H9 (cell line): ENCODE measurements at regions not wholly inside any gene's neighbourhood (a gene's known extent, or its start where the extent isn't known, plus 50 kb on each side); places are given as distances from the start of the nearest gene placed in this dataset.
A peak's percentile ranks its signal among the peaks of the same experiment; 100 is the strongest.

Experiments used
- DNase-seq: peaks from one replicate; pipeline ENCODE4 v3.0.0-alpha.2; 2017
- H2AFZ ChIP-seq: one replicate; pipeline ENCODE4 v1.6.1; 2013; ENCODE audit warnings: mild to moderate bottlenecking, low read length, control low read depth, moderate library complexity
- H2AK5ac ChIP-seq: 2 replicates; pipeline ENCODE4 v1.6.1; 2013; ENCODE audit warnings: low read length, control low read depth, mixed read lengths; ENCODE audit not compliant: insufficient read length
- H2BK120ac ChIP-seq: one replicate; pipeline ENCODE4 v1.6.1; 2013; ENCODE audit warnings: low read depth, mild to moderate bottlenecking, low read length, control low read depth, inconsistent platforms; ENCODE audit not compliant: poor library complexity, severe bottlenecking
- H2BK12ac ChIP-seq: 2 replicates; pipeline ENCODE4 v1.6.1; 2013; ENCODE audit warnings: low read length, control low read depth, mixed read lengths, low read depth; ENCODE audit not compliant: insufficient read length
- H2BK15ac ChIP-seq: 2 replicates; pipeline ENCODE4 v1.6.1; 2013; ENCODE audit warnings: low read depth, low read length, control low read depth
- H2BK20ac ChIP-seq: one replicate; pipeline ENCODE4 v1.6.1; 2013; ENCODE audit warnings: low read depth, mild to moderate bottlenecking, low read length, control low read depth, inconsistent platforms; ENCODE audit not compliant: poor library complexity, severe bottlenecking
- H2BK5ac ChIP-seq: 2 replicates; pipeline ENCODE4 v1.6.1; 2013; ENCODE audit warnings: low read length, control low read depth, mixed read lengths; ENCODE audit not compliant: insufficient read length
- H3K14ac ChIP-seq: 2 replicates; pipeline ENCODE4 v1.6.1; 2013; ENCODE audit warnings: low read length, control low read depth; ENCODE audit not compliant: insufficient read depth
- H3K18ac ChIP-seq: 2 replicates; pipeline ENCODE4 v1.6.1; 2013; ENCODE audit warnings: low read depth, mild to moderate bottlenecking, mixed read lengths, low read length, control low read depth; ENCODE audit not compliant: insufficient read length
- H3K23ac ChIP-seq: 2 replicates; pipeline ENCODE4 v1.6.1; 2013; ENCODE audit warnings: low read length, control low read depth, mixed read lengths, low read depth; ENCODE audit not compliant: insufficient read length
- H3K23me2 ChIP-seq: 2 replicates; pipeline ENCODE4 v1.6.1; 2013; ENCODE audit warnings: low read depth, mild to moderate bottlenecking, mixed read lengths, low read length, control low read depth; ENCODE audit not compliant: insufficient read length, poor library complexity, severe bottlenecking
- H3K27ac ChIP-seq: 2 replicates; pipeline ENCODE4 v1.5.1; 2013; ENCODE audit warnings: low read length, control low read depth, mixed read lengths, low read depth; ENCODE audit not compliant: insufficient read length
- H3K27me3 ChIP-seq: 2 replicates; pipeline ENCODE4 v1.6.1; 2013; ENCODE audit warnings: low read length, control low read depth, inconsistent platforms; ENCODE audit not compliant: insufficient read depth
- H3K4ac ChIP-seq: 2 replicates; pipeline ENCODE4 v1.6.1; 2013; ENCODE audit warnings: low read depth, mild to moderate bottlenecking, control low read depth, inconsistent platforms, low read length, moderate library complexity
- H3K4me1 ChIP-seq: 2 replicates; pipeline ENCODE4 v1.6.1; 2013; ENCODE audit warnings: low read length, control low read depth, inconsistent platforms; ENCODE audit not compliant: insufficient read depth
- H3K4me2 ChIP-seq: 2 replicates; pipeline ENCODE4 v1.6.1; 2013; ENCODE audit warnings: low read length, control low read depth, mixed read lengths; ENCODE audit not compliant: insufficient read length, insufficient read depth
- H3K56ac ChIP-seq: 2 replicates; pipeline ENCODE4 v1.6.1; 2013; ENCODE audit warnings: low read depth, mild to moderate bottlenecking, mixed read lengths, low read length, control low read depth; ENCODE audit not compliant: insufficient read length
- H3K79me1 ChIP-seq: 2 replicates; pipeline ENCODE4 v1.6.1; 2013; ENCODE audit warnings: low read depth, mild to moderate bottlenecking, moderate library complexity, low read length, control low read depth, inconsistent platforms; ENCODE audit not compliant: insufficient read depth, poor library complexity, severe bottlenecking
- H3K79me2 ChIP-seq: 2 replicates; pipeline ENCODE4 v1.6.1; 2013; ENCODE audit warnings: low read length, control low read depth, inconsistent platforms; ENCODE audit not compliant: insufficient read depth
- H3K9ac ChIP-seq: 2 replicates; pipeline ENCODE4 v1.6.1; 2013; ENCODE audit warnings: low read length, control low read depth, mixed read lengths; ENCODE audit not compliant: insufficient read length; ENCODE audit errors: extremely low read depth
- H3K9me3 ChIP-seq: one replicate; pipeline ENCODE4 v1.6.1; 2013; ENCODE audit warnings: low read depth, low read length, inconsistent platforms; ENCODE audit not compliant: control insufficient read depth
- H3T11ph ChIP-seq: one replicate; pipeline ENCODE4 v1.6.1; 2013; ENCODE audit warnings: mild to moderate bottlenecking, low read length, control low read depth, inconsistent platforms
- H4K20me1 ChIP-seq: one replicate; pipeline ENCODE4 v1.6.1; 2013; ENCODE audit not compliant: control insufficient read depth, insufficient read length, insufficient read depth
- H4K5ac ChIP-seq: 2 replicates; pipeline ENCODE4 v1.6.1; 2013; ENCODE audit warnings: low read depth, mild to moderate bottlenecking, mixed read lengths, low read length, control low read depth; ENCODE audit not compliant: insufficient read length
- H4K8ac ChIP-seq: replicated peaks from 2 replicates; pipeline ENCODE4 v1.6.1; 2013; ENCODE audit warnings: low read length, control low read depth, mixed read lengths, low read depth; ENCODE audit not compliant: insufficient read length
- H4K91ac ChIP-seq: 2 replicates; pipeline ENCODE4 v1.6.1; 2013; ENCODE audit warnings: low read depth, mild to moderate bottlenecking, moderate library complexity, mixed read lengths, low read length, control low read depth; ENCODE audit not compliant: insufficient read length
- H3K27ac Mint-ChIP-seq, 3 experiments: 2 replicates in 2 of 3; 3 replicates in 1 of 3; pipeline ENCODE4 v1.8.0; 2020 to 2021; ENCODE audit warnings: mixed read lengths in 3 of 3, mild to moderate bottlenecking in 1 of 3, moderate library complexity in 1 of 3
- H3K27me3 Mint-ChIP-seq: 2 replicates; pipeline ENCODE4 v1.8.0; 2021; ENCODE audit warnings: low read depth, mild to moderate bottlenecking, moderate library complexity, mixed read lengths
- H3K36me3 Mint-ChIP-seq, 3 experiments: 2 replicates in 2 of 3; 3 replicates in 1 of 3; pipeline ENCODE4 v1.8.0; 2020 to 2021; ENCODE audit warnings: low read depth in 3 of 3, mixed read lengths in 3 of 3; ENCODE audit not compliant: insufficient read depth in 1 of 3
- H3K4me1 Mint-ChIP-seq, 2 experiments: 2 replicates each; pipeline ENCODE4 v1.8.0; 2020; ENCODE audit warnings: mixed read lengths in 2 of 2
- H3K4me3 Mint-ChIP-seq, 2 experiments: 2 replicates in 1 of 2; 3 replicates in 1 of 2; pipeline ENCODE4 v1.8.0; 2020 to 2021; ENCODE audit warnings: mild to moderate bottlenecking in 2 of 2, mixed read lengths in 2 of 2, moderate library complexity in 1 of 2
- H3K9me3 Mint-ChIP-seq, 2 experiments: 2 replicates in 1 of 2; 3 replicates in 1 of 2; pipeline ENCODE4 v1.8.0; 2020; ENCODE audit warnings: mild to moderate bottlenecking in 2 of 2, mixed read lengths in 2 of 2, moderate library complexity in 1 of 2
- CTCF ChIP-seq: fragments of 200-600 bp; sonication (generic); conservative IDR thresholded peaks from 3 replicates; pipeline ENCODE4 v1.8.0; 2021; ENCODE audit warnings: antibody characterized with exemption, mild to moderate bottlenecking
- WGBS: extraction: QIAGEN DNeasy Blood & Tissue Kit; methylation state at CpG from one replicate; pipeline ENCODE4 v1.1.7; 2013; ENCODE audit warnings: missing lambda C conversion rate, low lambda C conversion rate, mixed read lengths; ENCODE audit not compliant: insufficient read length; ENCODE audit errors: extremely low coverage; 5-methylcytosine and 5-hydroxymethylcytosine counted together

GRCh38 chr1:4530166-4530785 is 124.1 kb upstream of the AJAP1 start:
- no peaks in the 10 kb centered on the region for H3K36me3 Mint-ChIP-seq
- peaks cover 5 to 7% of the 10 kb centered on the region in 2 experiments; a peak in 4 of 5 replicates for H3K9me3 Mint-ChIP-seq
- Histone ChIP-seq H2AFZ (no peak overlapping the region), H4K91ac (no peak overlapping the region), H3K14ac (no peak overlapping the region), H4K5ac (no peak overlapping the region), H2BK20ac (no peak overlapping the region), H3K9me3 (no peaks in the 10 kb centered on the region), H3K23me2 (no peaks in the 10 kb centered on the region), H4K20me1 (peaks cover 3% of the 10 kb centered on the region), H3K79me1 (no peaks in the 10 kb centered on the region), H3T11ph (no peak overlapping the region), H3K4me2 (no peak overlapping the region), H3K56ac (no peak overlapping the region), H4K8ac (no peak overlapping the region), H3K18ac (no peak overlapping the region), H3K4me1 (no peaks in the 10 kb centered on the region), H2BK120ac (no peak overlapping the region), H2AK5ac (no peak overlapping the region), H3K9ac (no peak overlapping the region), H2BK12ac (no peak overlapping the region), H2BK5ac (no peak overlapping the region), H3K27ac (no peak overlapping the region), H3K27me3 (no peaks in the 10 kb centered on the region), H3K4ac (no peak overlapping the region), H3K23ac (no peak overlapping the region), H3K79me2 (no peaks in the 10 kb centered on the region), H2BK15ac (no peak overlapping the region)
- peaks cover 9 to 11% of the 10 kb centered on the region in 2 experiments for H3K4me1 Mint-ChIP-seq
- no peak for TF ChIP-seq CTCF
- WGBS: no CpG with 5 or more reads among the region's 9 CpGs
- H3K27me3 Mint-ChIP-seq: peaks cover 22% of the 10 kb centered on the region
- no peak overlapping the region for H3K4me3 Mint-ChIP-seq
- DNase-seq: peak; percentile 1
- H3K27ac Mint-ChIP-seq: no peak overlapping the region
